B cell (primary cell): ENCODE measurements at regions not wholly inside any gene's neighbourhood (a gene's known extent, or its start where the extent isn't known, plus 50 kb on each side); places are given as distances from the start of the nearest gene placed in this dataset.

ENCODE experiments used
- ATAC-seq: fragments of 200-7000 bp; cut with Tn5 transposase; one replicate; pipeline ENCODE4 v1.10.0; 2021; ENCODE audit warnings: low read depth, mild to moderate bottlenecking, moderate number of reproducible peaks, moderate library complexity
- CTCF ChIA-PET: fragments of 350-600 bp; sonication (Branson Sonifier 250); formaldehyde crosslinking; loops from one replicate; lab custom pipeline; 2021; ENCODE audit warnings: antibody characterized with exemption, inconsistent platforms; lab: Charles Lee
- POLR2A ChIA-PET: fragments of 350-600 bp; sonication (Branson Sonifier 250); formaldehyde crosslinking; loops from one replicate; lab custom pipeline; 2021; ENCODE audit warnings: antibody characterized with exemption; lab: Charles Lee
- DNase-seq: peaks from one replicate; pipeline ENCODE4 v3.0.0; 2013
- H2AFZ ChIP-seq: 2 replicates; pipeline ENCODE4 v1.6.1; 2012; ENCODE audit warnings: mild to moderate bottlenecking, low read depth, low read length; ENCODE audit not compliant: insufficient read depth, poor library complexity, severe bottlenecking
- H3K27ac ChIP-seq, 2 donors: 1 replicate in 1 of 2; 2 replicates in 1 of 2; pipeline ENCODE4 v1.5.1; 2012 to 2013; ENCODE audit warnings: low read length in 2 of 2, mild to moderate bottlenecking in 2 of 2, moderate library complexity in 1 of 2
- H3K27me3 ChIP-seq, 4 experiments: fragments of 200-600 bp in 1 of 4; sonication (generic) in 1 of 4; replicated peaks in 1 of 4; 1 replicate in 2 of 4; 2 replicates in 2 of 4; pipeline versions ENCODE4 v1.6.1 to v1.7.0; 2013 to 2016; ENCODE audit warnings: low read length in 3 of 4, mild to moderate bottlenecking in 2 of 4, mixed read lengths in 1 of 4, moderate library complexity in 1 of 4; ENCODE audit not compliant: insufficient read depth in 4 of 4, control insufficient read depth in 3 of 4; ENCODE audit errors: control extremely low read depth in 1 of 4
- H3K36me3 ChIP-seq, 2 experiments: replicated peaks in 1 of 2; 1 replicate in 1 of 2; 2 replicates in 1 of 2; pipeline versions ENCODE4 v1.6.1 to v1.7.1; 2013; ENCODE audit warnings: low read length in 1 of 2; ENCODE audit not compliant: insufficient read depth in 2 of 2, control insufficient read depth in 1 of 2; ENCODE audit errors: control extremely low read depth in 1 of 2, extremely low read depth in 1 of 2
- H3K4me1 ChIP-seq, 2 donors: fragments of 200-600 bp in 1 of 2; sonication (generic) in 1 of 2; 1 replicate in 1 of 2; 2 replicates in 1 of 2; pipeline versions ENCODE4 v1.5.1 to v1.6.1; 2013 to 2017; ENCODE audit warnings: low read length in 2 of 2; ENCODE audit not compliant: control insufficient read depth in 2 of 2, insufficient read depth in 2 of 2
- H3K4me2 ChIP-seq: replicated peaks from 2 replicates; pipeline ENCODE3; 2012; ENCODE audit warnings: mild to moderate bottlenecking, low read depth, low read length; ENCODE audit not compliant: poor library complexity, severe bottlenecking
- H3K4me3 ChIP-seq, 5 experiments: fragments of 200-600 bp in 1 of 5; sonication (generic) in 1 of 5; 1 replicate in 3 of 5; 2 replicates in 2 of 5; pipeline versions ENCODE4 v1.5.1 to v1.7.0; 2011 to 2016; ENCODE audit warnings: low read length in 4 of 5, mild to moderate bottlenecking in 4 of 5, low read depth in 2 of 5, control low read depth in 1 of 5, moderate library complexity in 1 of 5; ENCODE audit not compliant: insufficient read depth in 1 of 5; ENCODE audit errors: control extremely low read depth in 1 of 5, extremely low read depth in 1 of 5
- H3K79me2 ChIP-seq: fragments of 200-600 bp; sonication (generic); one replicate; pipeline ENCODE4 v1.6.0; 2016; ENCODE audit warnings: low read length; ENCODE audit not compliant: control insufficient read depth, insufficient read depth
- H3K9ac ChIP-seq: fragments of 200-600 bp; sonication (generic); 2 replicates; pipeline ENCODE4 v1.6.1; 2017; ENCODE audit warnings: mild to moderate bottlenecking, low read length, moderate library complexity
- H3K9me3 ChIP-seq, 3 donors: one replicate each; pipeline versions ENCODE4 v1.6.1 to v1.7.1; 2013; ENCODE audit warnings: low read length in 2 of 3; ENCODE audit not compliant: control insufficient read depth in 2 of 3, insufficient read depth in 1 of 3; ENCODE audit errors: control extremely low read depth in 1 of 3
- H4K20me1 ChIP-seq: 2 replicates; pipeline ENCODE4 v1.6.0; 2012; ENCODE audit warnings: mild to moderate bottlenecking, low read length; ENCODE audit not compliant: insufficient read depth, control insufficient read depth, poor library complexity, severe bottlenecking
- H3K27ac Mint-ChIP-seq: one replicate; pipeline ENCODE4 v1.8.0; 2021; ENCODE audit warnings: mixed read lengths
- H3K27me3 Mint-ChIP-seq: one replicate; pipeline ENCODE4 v1.8.0; 2021; ENCODE audit warnings: mixed read lengths
- H3K4me1 Mint-ChIP-seq: one replicate; pipeline ENCODE4 v1.8.0; 2021; ENCODE audit warnings: mixed read lengths
- H3K4me3 Mint-ChIP-seq: one replicate; pipeline ENCODE4 v1.8.0; 2021; ENCODE audit warnings: mixed read lengths
- H3K9me3 Mint-ChIP-seq: one replicate; pipeline ENCODE4 v1.8.0; 2022; ENCODE audit warnings: mixed read lengths; ENCODE audit not compliant: insufficient read depth
- EZH2 ChIP-seq: IDR thresholded peaks from 2 replicates; pipeline ENCODE4 v1.6.1; 2012; ENCODE audit warnings: borderline replicate concordance, low read depth, mild to moderate bottlenecking, moderate library complexity, low read length; ENCODE audit not compliant: insufficient read depth, poor library complexity, severe bottlenecking
- WGBS: methylation state at CpG from one replicate; pipeline ENCODE4 v1.1.5; 2013; ENCODE audit warnings: missing lambda C conversion rate; ENCODE audit not compliant: insufficient coverage; 5-methylcytosine and 5-hydroxymethylcytosine counted together
- intact Hi-C: fragments of 100-400 bp; cut with micrococcal nuclease; formaldehyde crosslinking; loops from one replicate; pipeline ENCODE4 v1.10.0; 2022
- TF ChIP-seq, protein P1 (sequence below): fragments of 200-600 bp; IDR thresholded peaks from one replicate; pipeline ENCODE4 v1.8.0; 2022; ENCODE audit warnings: antibody characterized with exemption, mild to moderate bottlenecking

DNA sequence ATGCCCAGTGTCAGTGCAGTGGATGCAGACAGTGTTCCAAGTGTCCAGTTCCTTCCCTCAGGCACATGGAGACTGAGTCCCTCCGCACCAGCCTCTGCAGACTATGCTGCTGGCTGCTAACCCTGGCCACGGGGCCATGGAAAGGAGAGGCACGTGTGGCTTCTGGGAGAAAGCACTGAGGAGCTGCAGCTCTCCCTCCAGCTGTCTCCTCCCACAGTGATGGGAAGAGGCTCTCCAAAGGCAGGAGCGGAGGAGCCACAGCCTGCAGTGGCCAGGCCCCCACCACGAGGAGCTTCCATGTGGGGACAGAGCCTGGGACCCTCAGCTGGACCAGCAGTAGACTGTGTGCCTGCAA lies 141.1 kb downstream of the NDUFA10 start:
- intact Hi-C loops: no loop called here

DNA sequence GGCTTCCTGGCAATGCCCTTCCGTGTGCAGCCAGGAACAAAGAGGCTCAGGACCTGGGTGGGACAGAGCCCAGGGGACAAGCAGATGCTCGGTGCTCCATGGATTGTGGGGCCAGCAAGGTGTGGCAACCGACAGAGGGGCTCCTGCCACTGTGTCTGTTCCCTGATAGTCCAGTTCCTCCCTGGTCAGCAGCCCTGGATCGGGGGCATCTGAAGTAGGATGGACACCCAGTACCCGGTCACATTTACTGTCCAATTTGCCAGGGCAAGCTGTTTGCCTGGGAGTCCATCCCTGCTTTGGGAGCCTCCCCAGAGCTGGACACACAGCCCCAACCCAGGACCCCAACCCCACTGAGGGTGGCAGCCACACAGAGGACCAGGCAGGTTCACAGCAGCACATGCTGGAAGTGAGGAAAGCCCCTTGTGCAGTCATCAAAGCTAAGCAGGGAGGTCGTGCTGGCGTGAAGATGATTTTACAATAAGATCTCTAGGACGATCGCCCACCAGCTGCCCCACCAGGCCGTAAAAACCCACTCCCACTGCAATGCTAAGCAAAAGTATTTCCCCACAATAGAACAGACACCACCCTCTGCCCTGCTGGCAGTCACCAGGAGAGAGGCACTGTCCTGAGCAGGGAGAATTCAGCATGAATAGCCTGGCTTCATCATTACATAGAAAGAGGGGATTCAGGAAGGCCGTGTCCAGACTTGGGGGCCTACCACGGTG lies 141.7 kb downstream of the NDUFA10 start:
- H3K4me3 ChIP-seq: no peak overlapping the region
- no peak overlapping the region for H3K4me3 Mint-ChIP-seq

More for the DNA sequence above, 141.1 kb downstream of the NDUFA10 start:
- no peak overlapping the region for H3K9ac ChIP-seq
- POLR2A ChIA-PET: no interaction called here
- no peak overlapping the region for H3K4me2 ChIP-seq
- WGBS: 95% methylated on average over 5 of the region's 5 CpGs
- no peak overlapping the region for H2AFZ ChIP-seq
- no peaks in the 10 kb centered on the region for H4K20me1 ChIP-seq
- no peak for DNase-seq
- H3K9me3 ChIP-seq: peaks cover 1 to 24% (median 24%) of the 10 kb centered on the region in 3 donors
- no peaks in the 10 kb centered on the region for H3K36me3 ChIP-seq
- H3K4me3 Mint-ChIP-seq: no peak overlapping the region
- TF ChIP-seq, protein P1, sequence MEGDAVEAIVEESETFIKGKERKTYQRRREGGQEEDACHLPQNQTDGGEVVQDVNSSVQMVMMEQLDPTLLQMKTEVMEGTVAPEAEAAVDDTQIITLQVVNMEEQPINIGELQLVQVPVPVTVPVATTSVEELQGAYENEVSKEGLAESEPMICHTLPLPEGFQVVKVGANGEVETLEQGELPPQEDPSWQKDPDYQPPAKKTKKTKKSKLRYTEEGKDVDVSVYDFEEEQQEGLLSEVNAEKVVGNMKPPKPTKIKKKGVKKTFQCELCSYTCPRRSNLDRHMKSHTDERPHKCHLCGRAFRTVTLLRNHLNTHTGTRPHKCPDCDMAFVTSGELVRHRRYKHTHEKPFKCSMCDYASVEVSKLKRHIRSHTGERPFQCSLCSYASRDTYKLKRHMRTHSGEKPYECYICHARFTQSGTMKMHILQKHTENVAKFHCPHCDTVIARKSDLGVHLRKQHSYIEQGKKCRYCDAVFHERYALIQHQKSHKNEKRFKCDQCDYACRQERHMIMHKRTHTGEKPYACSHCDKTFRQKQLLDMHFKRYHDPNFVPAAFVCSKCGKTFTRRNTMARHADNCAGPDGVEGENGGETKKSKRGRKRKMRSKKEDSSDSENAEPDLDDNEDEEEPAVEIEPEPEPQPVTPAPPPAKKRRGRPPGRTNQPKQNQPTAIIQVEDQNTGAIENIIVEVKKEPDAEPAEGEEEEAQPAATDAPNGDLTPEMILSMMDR: no peak
- no peak for TF ChIP-seq EZH2
- peaks cover 20% of the 10 kb centered on the region for H3K27me3 Mint-ChIP-seq
- H3K4me3 ChIP-seq: no peak overlapping the region
- H3K79me2 ChIP-seq: no peaks in the 10 kb centered on the region
- CTCF ChIA-PET: interaction anchor here (2.3 kb wide), 1 partner anchor 616 kb away, joined by 7 read pairs; no protein-coding TSS in a partner anchor
- H3K27ac Mint-ChIP-seq: no peak overlapping the region
- H3K27ac ChIP-seq: no peak overlapping the region
- peaks cover 14% of the 10 kb centered on the region for H3K9me3 Mint-ChIP-seq
- peaks cover 2% of the 10 kb centered on the region for H3K4me1 Mint-ChIP-seq
- H3K27me3 ChIP-seq: peaks cover 0 to 19% (median 6%) of the 10 kb centered on the region in 4 experiments
- H3K4me1 ChIP-seq: no peaks in the 10 kb centered on the region
- ATAC-seq: no peak

More for the DNA sequence above, 141.7 kb downstream of the NDUFA10 start:
- no peaks in the 10 kb centered on the region for H3K36me3 ChIP-seq
- peaks cover 0 to 4% of the 10 kb centered on the region in 2 donors for H3K4me1 ChIP-seq
- TF ChIP-seq, protein P1: no peak
- TF ChIP-seq EZH2: no peak
- ATAC-seq: no peak
- H3K9ac ChIP-seq: no peak overlapping the region
- ChIA-PET POLR2A (no interaction called here), CTCF (interaction anchor here (1.5 to 2.3 kb wide), 2 partner anchors 12 to 616 kb away, joined by 4 to 7 read pairs; no protein-coding TSS in a partner anchor)
- peaks cover 0 to 19% (median 6%) of the 10 kb centered on the region in 4 experiments for H3K27me3 ChIP-seq
- no peak overlapping the region for H3K4me2 ChIP-seq
- peaks cover 1 to 24% (median 24%) of the 10 kb centered on the region in 3 donors for H3K9me3 ChIP-seq
- peaks cover 14% of the 10 kb centered on the region for H3K9me3 Mint-ChIP-seq
- no peaks in the 10 kb centered on the region for H3K79me2 ChIP-seq
- H3K4me1 Mint-ChIP-seq: peaks cover 5% of the 10 kb centered on the region
- no peak overlapping the region for H2AFZ ChIP-seq
- peaks cover 20% of the 10 kb centered on the region for H3K27me3 Mint-ChIP-seq
- WGBS: 87% methylated on average over 12 of the region's 12 CpGs
- H4K20me1 ChIP-seq: no peaks in the 10 kb centered on the region
- H3K27ac Mint-ChIP-seq: no peak overlapping the region
- no peak for DNase-seq
- intact Hi-C loops: no loop called here
- H3K27ac ChIP-seq: no peak overlapping the region
